Muscle of leg (tissue), 3 donors: ENCODE measurements at regions not wholly inside any gene's neighbourhood (a gene's known extent, or its start where the extent isn't known, plus 50 kb on each side); places are given as distances from the start of the nearest gene placed in this dataset.
"Not testable (repeated sequence)": the region's sequence is repeated elsewhere in the genome, so short reads cannot be mapped to it uniquely, and the experiment has no call there.

Experiments
- DNase-seq: peaks from one replicate; pipeline ENCODE4 v3.0.0; 2013
- H3K27ac ChIP-seq: one replicate; pipeline ENCODE4 v1.5.1; 2013; ENCODE audit warnings: mild to moderate bottlenecking, low read length, control low read depth
- H3K27me3 ChIP-seq: one replicate; pipeline ENCODE4 v1.6.1; 2013; ENCODE audit warnings: low read length; ENCODE audit not compliant: control insufficient read depth, insufficient read depth
- H3K36me3 ChIP-seq: one replicate; pipeline ENCODE4 v1.6.1; 2013; ENCODE audit warnings: low read length; ENCODE audit not compliant: control insufficient read depth, insufficient read depth
- H3K4me1 ChIP-seq: one replicate; pipeline ENCODE4 v1.6.1; 2013; ENCODE audit warnings: low read length; ENCODE audit not compliant: control insufficient read depth, insufficient read depth
- H3K4me3 ChIP-seq: one replicate; pipeline ENCODE4 v1.5.1; 2013; ENCODE audit warnings: low read length, control low read depth
- H3K9me3 ChIP-seq: replicated peaks from 2 replicates; pipeline ENCODE4 v1.6.1; 2013; ENCODE audit warnings: low read depth, low read length; ENCODE audit not compliant: control insufficient read depth
- WGBS: methylation state at CpG from one replicate; pipeline ENCODE4 v1.1.5; 2013; ENCODE audit warnings: missing lambda C conversion rate; ENCODE audit not compliant: insufficient coverage; 5-methylcytosine and 5-hydroxymethylcytosine counted together

GRCh38 chr12:89150789-89151188 lies 201.5 kb downstream of the DUSP6 start:
- H3K27ac ChIP-seq, H3K4me1 ChIP-seq, DNase-seq, H3K9me3 ChIP-seq, H3K27me3 ChIP-seq, H3K36me3 ChIP-seq, H3K4me3 ChIP-seq: not testable (repeated sequence)
- WGBS = 80% methylated on average over 1 of the region's 3 CpGs

GRCh38 chr12:89140602-89141238 lies 211.6 kb downstream of the DUSP6 start:
- H3K9me3 ChIP-seq = no peaks in the 10 kb centered on the region
- H3K27ac ChIP-seq = peak overlapping the region; percentile 64
- DNase-seq = peak; percentile 96
- H3K27me3 ChIP-seq = no peaks in the 10 kb centered on the region
- WGBS = 25% methylated on average over 2 of the region's 6 CpGs
- no peaks in the 10 kb centered on the region for H3K36me3 ChIP-seq
- H3K4me3 ChIP-seq = no peak overlapping the region
- peaks cover 6% of the 10 kb centered on the region for H3K4me1 ChIP-seq

- Histone ChIP-seq H3K27me3 (no peaks in the 10 kb centered on the region), H3K4me1 (peaks cover 6% of the 10 kb centered on the region), H3K4me3 (no peak overlapping the region), H3K36me3 (no peaks in the 10 kb centered on the region), H3K27ac (peak overlapping the region; percentile 50), H3K9me3 (no peaks in the 10 kb centered on the region)
- no peak for DNase-seq
- no CpG with 5 or more reads among the region's 1 CpG for WGBS
Measured at GRCh38 chr12:89140141-89140540, 212.2 kb downstream of the DUSP6 start.

- Histone ChIP-seq H3K4me3 (no peak overlapping the region), H3K27ac (no peak overlapping the region), H3K9me3 (no peaks in the 10 kb centered on the region), H3K36me3 (no peaks in the 10 kb centered on the region), H3K4me1 (peaks cover 6% of the 10 kb centered on the region), H3K27me3 (no peaks in the 10 kb centered on the region)
- peak; percentile 55 for DNase-seq
- no CpG with 5 or more reads among the region's 4 CpGs for WGBS
Measured at GRCh38 chr12:89139390-89139789, 212.9 kb downstream of the DUSP6 start.

- no peaks in the 10 kb centered on the region for H3K9me3 ChIP-seq
- no peak for DNase-seq
- no peaks in the 10 kb centered on the region for H3K36me3 ChIP-seq
- H3K4me1 ChIP-seq = peaks cover 6% of the 10 kb centered on the region
- no peaks in the 10 kb centered on the region for H3K27me3 ChIP-seq
- H3K27ac ChIP-seq = no peak overlapping the region
- no peak overlapping the region for H3K4me3 ChIP-seq
Measured at GRCh38 chr12:89138048-89138852, 214.1 kb downstream of the DUSP6 start.

- no peak overlapping the region for H3K27ac ChIP-seq
- no peaks in the 10 kb centered on the region for H3K9me3 ChIP-seq
- no peaks in the 10 kb centered on the region for H3K27me3 ChIP-seq
- no peak for DNase-seq
- H3K36me3 ChIP-seq = no peaks in the 10 kb centered on the region
- H3K4me1 ChIP-seq = peaks cover 6% of the 10 kb centered on the region
- no peak overlapping the region for H3K4me3 ChIP-seq
Measured at GRCh38 chr12:89135976-89136634, 216.2 kb downstream of the DUSP6 start.

GRCh38 chr12:89134213-89134770 lies 218.0 kb downstream of the DUSP6 start:
- no peak for DNase-seq
- Histone ChIP-seq H3K4me1 (no peaks in the 10 kb centered on the region), H3K4me3 (no peak overlapping the region), H3K9me3 (no peaks in the 10 kb centered on the region), H3K27me3 (no peaks in the 10 kb centered on the region), H3K27ac (no peak overlapping the region), H3K36me3 (no peaks in the 10 kb centered on the region)
- WGBS = 100% methylated on average over 1 of the region's 3 CpGs

GRCh38 chr12:89129167-89129870 lies 223.0 kb downstream of the DUSP6 start:
- no peak overlapping the region for H3K4me3 ChIP-seq
- no peaks in the 10 kb centered on the region for H3K36me3 ChIP-seq
- DNase-seq = peak; percentile 61
- no peaks in the 10 kb centered on the region for H3K4me1 ChIP-seq
- no peaks in the 10 kb centered on the region for H3K27me3 ChIP-seq
- no CpG with 5 or more reads among the region's 3 CpGs for WGBS
- no peaks in the 10 kb centered on the region for H3K9me3 ChIP-seq
- no peak overlapping the region for H3K27ac ChIP-seq

GRCh38 chr12:89126712-89127111 lies 225.6 kb downstream of the DUSP6 start:
- H3K36me3 ChIP-seq = no peaks in the 10 kb centered on the region
- 50% methylated on average over 1 of the region's 3 CpGs for WGBS
- H3K9me3 ChIP-seq = no peaks in the 10 kb centered on the region
- no peak for DNase-seq
- no peaks in the 10 kb centered on the region for H3K4me1 ChIP-seq
- H3K4me3 ChIP-seq = no peak overlapping the region
- no peak overlapping the region for H3K27ac ChIP-seq
- no peaks in the 10 kb centered on the region for H3K27me3 ChIP-seq

- Histone ChIP-seq H3K27me3 (no peaks in the 10 kb centered on the region), H3K4me1 (no peaks in the 10 kb centered on the region), H3K9me3 (no peaks in the 10 kb centered on the region), H3K27ac (no peak overlapping the region), H3K36me3 (no peaks in the 10 kb centered on the region), H3K4me3 (no peak overlapping the region)
- no peak for DNase-seq
- WGBS = no CpG with 5 or more reads among the region's 1 CpG
Measured at GRCh38 chr12:89122852-89123251, 229.4 kb downstream of the DUSP6 start.
